GM12873 (cell line): ENCODE measurements at regions not wholly inside any gene's neighbourhood (a gene's known extent, or its start where the extent isn't known, plus 50 kb on each side); places are given as distances from the start of the nearest gene placed in this dataset.

Experiments
- CTCF ChIP-seq: IDR thresholded peaks from 2 replicates; pipeline ENCODE4 v1.5.1; 2012; ENCODE audit warnings: low read depth, mild to moderate bottlenecking, moderate library complexity, low read length, control low read depth; ENCODE audit not compliant: insufficient read depth; ENCODE audit errors: missing control alignments

- no peak for TF ChIP-seq CTCF
These were observed 95.2 kb downstream of the C9orf152 start for GRCh38 chr9:110112792-110113191.

DNA sequence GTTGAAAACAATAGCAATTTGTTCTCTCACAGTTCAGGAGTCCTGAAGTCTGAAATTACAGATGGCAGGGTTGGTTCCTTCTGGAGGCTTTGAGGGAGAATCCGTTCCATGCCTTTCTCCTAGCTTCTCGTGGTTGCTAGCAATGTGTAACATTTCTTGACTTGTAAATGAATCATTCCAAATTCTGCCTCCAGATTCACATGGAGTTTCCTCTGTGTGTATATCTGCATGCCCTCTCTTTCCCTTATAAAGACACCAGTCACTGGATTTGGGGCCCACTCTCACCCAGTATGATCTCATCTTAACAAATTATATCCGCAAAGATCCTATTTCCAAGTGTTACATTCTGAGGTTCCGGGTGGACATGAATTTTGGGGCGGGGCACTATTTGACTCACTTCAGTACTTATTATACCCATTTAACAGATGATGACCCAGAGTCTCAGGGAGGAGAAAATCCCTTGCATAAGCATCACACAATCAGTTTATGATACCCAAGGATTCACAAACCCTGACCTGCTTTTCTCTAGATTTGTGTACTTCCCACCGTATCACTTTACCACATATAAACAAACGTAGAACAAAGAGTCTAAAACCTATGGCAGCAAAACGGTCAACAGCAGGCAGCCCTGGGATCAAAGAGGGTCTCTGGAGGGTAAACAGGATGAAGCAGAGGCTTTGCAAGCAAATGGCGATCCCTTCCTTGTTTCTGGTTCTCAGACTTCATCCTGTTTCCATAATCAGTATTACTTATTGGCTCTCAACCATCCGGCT lies 93.7 kb downstream of the C9orf152 start:
- TF ChIP-seq CTCF, result no peak

- no peak for TF ChIP-seq CTCF
These were observed 93.1 kb downstream of the C9orf152 start for GRCh38 chr9:110114859-110115201.

DNA sequence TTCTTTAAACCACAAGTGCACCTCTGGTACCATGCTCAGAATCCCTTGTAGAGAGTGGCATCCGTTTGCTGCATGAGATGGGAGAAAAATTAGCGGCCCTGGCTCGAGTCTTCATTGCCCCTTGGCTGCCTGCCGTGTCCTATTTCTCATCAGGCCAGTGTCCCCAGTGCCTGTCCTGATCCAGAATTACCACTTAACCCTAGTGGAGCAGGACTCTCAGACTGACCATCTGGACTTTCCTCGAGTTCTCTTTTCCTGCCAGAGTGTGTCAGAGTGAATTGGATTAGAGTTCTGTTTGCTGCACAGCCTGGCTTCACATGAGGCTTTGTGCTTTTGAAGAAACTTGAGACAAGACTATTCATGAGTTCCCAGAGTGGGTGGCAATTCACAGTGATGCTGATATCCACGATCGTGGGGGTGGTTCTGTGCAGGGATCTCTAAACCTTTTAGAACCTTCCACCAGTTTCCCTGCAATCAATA lies 92.6 kb downstream of the C9orf152 start:
- TF ChIP-seq CTCF, result no peak

DNA sequence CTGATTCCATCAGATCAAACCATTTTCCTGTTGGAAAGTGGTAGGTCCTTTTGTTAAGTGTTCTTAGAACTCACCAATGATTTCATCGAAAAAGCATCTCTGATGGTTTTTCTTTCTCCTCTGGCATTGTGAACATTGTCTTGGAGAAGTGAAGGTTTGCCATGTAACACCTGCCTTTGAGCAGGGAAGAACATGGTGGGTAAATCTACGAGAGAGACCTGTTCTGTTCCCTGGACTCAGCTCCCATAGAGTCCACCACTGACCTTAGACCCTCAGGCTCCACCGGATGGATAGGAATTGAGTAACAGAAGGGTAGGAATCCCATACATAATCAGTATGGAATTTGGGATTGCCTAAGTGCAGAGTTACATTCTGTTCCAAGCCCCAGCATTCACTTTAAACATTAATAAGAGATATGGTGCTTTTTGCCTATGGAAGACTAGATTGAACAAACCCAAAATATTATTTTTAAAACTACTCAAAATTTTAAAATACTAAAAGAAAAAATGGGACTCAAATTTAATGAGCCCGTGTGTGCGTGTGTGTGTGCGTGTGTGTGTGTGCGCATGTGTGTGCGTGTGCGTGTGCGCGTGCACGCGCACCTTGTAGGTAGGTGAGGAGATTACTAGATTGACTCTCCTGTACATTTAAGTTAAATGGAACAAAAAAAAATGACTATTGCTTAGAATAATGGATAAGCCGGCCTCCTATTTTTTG lies 92.0 kb downstream of the C9orf152 start:
- TF ChIP-seq CTCF, result no peak

DNA sequence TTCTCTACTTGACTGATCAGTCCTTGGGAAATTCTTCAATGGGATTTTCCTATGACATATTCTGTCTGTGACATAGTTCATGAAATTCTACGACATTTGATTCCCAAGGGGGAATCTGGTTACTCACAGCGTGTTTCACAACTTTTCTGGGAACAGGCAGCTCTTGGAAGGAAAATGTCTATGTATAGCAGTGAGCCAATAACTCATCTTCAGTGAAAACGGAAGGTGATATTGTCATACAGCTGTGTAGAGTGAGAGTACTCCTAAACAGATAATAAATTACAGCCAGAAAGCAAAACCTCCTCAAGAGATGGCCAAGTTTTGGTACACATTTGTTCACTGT lies 91.4 kb downstream of the C9orf152 start:
- TF ChIP-seq CTCF, result no peak

DNA sequence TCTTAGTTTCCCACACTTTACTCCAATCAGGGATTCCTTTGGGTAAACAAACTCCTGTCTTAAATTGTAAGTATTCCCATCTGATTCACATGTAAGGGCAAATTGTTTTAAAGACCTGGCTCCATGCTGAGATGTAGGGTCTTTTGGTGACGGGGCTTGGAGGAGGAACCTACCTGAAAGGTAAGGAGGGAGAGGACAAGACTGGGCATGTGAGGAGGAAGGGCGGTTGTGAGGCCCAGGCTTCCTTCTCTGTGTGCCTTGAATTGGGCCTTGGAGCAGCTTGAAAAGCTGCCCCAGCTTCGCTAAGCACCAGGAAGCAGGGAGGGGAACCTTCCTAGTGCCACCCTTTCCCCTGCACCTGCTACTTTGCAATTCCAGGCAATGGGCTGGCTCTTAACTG lies 86.8 kb downstream of the C9orf152 start:
- no peak for TF ChIP-seq CTCF
